GM19467 (cell line): ENCODE measurements at regions not wholly inside any gene's neighbourhood (a gene's known extent, or its start where the extent isn't known, plus 50 kb on each side); places are given as distances from the start of the nearest gene placed in this dataset.

Source experiments
- ATAC-seq: cut with Tn5 transposase; IDR thresholded peaks from one replicate; pipeline ENCODE4 v1.9.1; 2021; ENCODE audit warnings: mild to moderate bottlenecking, moderate library complexity; ENCODE audit not compliant: unreplicated experiment

DNA sequence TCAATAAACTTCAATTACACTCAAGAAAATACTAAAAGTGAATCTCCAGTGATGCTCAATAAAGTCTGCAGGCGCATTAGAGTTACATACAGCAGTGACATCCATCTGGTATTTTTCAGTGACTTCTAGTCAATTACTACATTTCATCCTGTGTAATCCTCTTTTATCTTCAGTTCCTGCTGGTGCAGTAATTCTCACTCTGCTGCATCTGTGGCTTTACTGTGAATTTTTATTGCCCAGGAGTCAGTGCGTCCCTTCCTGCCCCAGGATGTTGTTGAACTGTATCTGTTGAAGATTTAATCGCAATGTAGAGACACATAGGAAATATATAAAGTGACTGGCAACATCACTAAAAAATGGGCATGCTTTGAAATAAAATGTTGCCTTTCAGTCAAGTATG is 196.3 kb upstream of the TMTC4 start:
- no peak for ATAC-seq

DNA sequence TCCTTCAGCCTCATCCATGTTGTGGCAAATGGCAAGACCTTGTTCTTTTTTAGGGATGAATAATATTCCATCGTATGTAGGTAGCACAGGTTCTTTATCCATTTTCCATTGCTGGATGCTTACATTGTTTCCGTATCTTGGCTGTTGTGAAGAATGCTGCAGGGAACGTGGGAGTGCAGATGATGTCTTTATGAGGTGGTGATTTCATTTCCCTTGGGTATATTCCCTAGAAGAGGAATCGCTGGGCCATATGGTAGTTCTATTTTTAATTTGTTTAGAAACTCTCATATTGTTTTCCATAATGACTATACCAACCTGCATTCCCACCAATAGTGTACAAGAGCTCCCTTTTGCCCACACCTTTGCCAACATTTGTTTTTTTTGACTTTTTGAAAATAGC is 186.3 kb upstream of the TMTC4 start:
- ATAC-seq, result no peak

DNA sequence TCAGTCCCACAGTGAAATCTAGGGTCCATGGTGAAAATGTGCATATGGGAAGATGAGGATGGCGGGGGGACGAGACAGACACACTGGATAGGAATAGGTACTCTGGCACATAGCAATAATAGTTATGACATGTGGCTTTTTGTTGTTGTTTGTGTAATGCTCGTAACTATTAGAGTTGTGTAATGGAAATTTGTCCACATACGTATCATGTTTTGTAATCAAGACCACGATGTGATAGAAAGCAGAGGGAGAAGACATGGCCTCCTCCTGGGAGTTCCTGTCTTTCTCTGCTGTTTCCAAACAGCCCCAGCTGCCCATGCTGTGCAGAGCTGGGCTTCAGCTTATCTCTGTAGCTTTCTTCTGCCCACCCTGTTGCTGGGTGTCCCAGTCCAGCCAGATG is 185.3 kb upstream of the TMTC4 start:
- no peak for ATAC-seq

GRCh38 chr13:100855151-100855550 is 180.6 kb upstream of the TMTC4 start:
- no peak for ATAC-seq

- ATAC-seq, result no peak
These were observed 179.4 kb upstream of the TMTC4 start for GRCh38 chr13:100854006-100854405.

DNA sequence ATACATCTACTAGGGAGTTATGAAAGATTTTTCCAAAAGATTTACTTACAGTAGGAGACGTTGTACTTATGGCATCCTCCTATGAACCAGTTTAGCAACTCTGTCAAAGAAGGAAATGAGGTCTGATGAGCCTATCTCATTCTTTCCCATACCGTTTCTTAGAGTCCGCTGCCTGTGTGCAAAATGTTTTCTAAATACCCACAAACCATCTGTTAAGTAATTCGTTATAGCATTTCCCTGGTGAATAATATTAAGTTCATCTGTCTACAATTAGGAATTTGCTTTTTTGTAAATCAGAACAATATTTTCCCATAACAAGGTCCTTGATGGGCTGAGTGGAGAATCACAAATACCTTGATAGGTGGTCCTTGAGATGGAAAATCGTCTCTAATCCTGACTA is 178.8 kb upstream of the TMTC4 start:
- no peak for ATAC-seq

- ATAC-seq, result no peak
These were observed 177.6 kb upstream of the TMTC4 start for GRCh38 chr13:100852146-100852545.

DNA sequence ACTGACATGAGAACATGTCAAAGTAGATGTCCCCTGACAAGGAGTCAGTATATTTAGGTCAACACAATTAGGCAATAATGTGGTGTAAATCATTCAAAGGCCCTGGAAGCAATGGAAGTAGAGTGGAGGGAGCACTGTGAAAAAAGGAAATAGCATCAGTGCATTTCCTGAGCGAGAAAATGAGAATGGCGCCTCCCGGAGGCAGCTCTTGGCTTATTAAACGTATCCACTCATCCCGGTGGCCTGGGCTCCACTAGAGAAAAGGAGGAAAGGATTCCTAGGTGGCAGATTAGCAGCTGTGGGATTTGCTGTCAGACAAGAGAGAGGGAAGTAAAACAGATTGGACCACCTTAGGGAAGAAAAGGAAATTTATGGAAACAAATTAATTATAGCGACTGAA is 173.7 kb upstream of the TMTC4 start:
- no peak for ATAC-seq

- no peak for ATAC-seq
These were observed 170.6 kb upstream of the TMTC4 start for GRCh38 chr13:100845128-100845757.

DNA sequence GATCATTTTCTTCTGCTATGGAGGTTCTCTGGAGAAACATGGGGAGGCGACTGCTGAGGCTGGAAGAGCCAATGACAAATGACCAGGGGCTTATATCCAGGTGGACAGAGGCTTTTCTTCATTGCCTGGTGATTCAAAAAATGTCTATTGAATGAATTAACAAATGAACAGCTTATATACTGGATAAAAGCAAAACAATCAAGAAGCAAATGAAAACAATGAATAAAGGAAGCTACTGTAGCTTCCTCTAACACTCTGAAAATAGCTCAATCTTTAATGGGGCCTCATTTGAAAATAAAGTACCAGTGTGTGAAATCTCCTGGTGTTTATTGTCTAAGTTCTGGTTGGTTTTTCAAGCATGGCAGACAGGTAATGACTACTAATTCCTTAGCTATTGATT is 167.5 kb upstream of the TMTC4 start:
- ATAC-seq, result no peak

DNA sequence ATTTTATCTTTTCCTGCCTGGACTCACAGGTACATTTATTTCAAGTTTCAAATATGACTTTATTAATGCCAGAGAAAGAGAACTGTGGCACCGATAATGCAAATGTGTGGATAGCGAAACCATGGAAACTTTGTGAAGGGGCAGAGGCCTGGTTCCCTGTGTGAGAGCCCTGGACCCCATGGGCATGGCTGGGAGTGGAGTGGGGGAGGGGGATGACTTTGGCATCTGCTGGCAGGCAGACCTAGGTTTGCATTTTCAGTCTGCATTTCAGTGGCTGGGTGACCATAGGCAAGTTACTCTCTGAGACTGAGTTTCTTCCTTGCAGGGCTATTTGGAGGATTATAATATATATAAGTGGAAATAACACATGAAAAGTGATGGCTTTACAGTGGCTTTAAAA is 163.8 kb upstream of the TMTC4 start:
- ATAC-seq, result no peak

DNA sequence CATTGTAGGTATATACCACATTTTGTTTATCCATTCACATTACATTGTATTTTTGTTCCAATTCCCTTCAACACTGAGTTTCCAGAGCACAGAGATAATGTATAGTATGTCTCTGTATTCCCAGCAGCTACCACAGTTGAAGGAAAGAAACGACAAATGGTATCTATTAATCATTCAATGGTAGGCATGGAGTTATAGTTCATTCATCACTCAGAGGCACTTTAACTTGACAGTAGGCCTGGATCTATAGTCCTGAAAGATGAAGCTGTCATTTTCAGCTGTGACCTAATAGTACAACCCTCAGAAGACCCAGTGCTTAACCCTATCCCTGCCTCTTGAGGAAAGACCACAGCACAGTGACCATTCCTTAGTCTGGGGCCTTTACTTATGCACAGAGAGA is 163.0 kb upstream of the TMTC4 start:
- ATAC-seq, result no peak

GRCh38 chr13:100836711-100837110 is 162.1 kb upstream of the TMTC4 start:
- no peak for ATAC-seq

GRCh38 chr13:100835695-100836094 is 161.1 kb upstream of the TMTC4 start:
- ATAC-seq, result no peak

DNA sequence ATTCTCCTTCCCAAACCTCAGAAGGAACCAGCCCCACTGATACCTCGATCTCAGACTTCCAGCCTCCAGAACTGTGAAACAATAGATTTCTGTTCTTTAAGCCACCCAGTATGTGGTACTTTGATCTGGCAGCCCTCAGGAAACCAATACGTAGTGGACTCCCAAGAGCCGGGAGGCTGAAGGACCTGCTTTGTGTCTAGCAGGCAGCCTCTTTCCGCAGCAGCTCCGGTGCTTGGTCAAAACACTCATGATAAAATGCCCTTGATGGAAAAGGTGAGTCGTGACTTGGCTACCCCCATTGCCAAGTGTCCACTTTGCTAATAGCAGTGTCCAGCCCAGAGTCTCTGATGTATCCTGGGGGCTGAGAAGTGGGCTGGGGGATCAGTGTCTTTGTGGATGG is 158.8 kb upstream of the TMTC4 start:
- no peak for ATAC-seq

GRCh38 chr13:100828226-100828625 is 153.6 kb upstream of the TMTC4 start:
- no peak for ATAC-seq

- no peak for ATAC-seq
These were observed 153.0 kb upstream of the TMTC4 start for GRCh38 chr13:100827489-100828176.

GRCh38 chr13:100826441-100826840 is 151.8 kb upstream of the TMTC4 start:
- ATAC-seq, result no peak

- no peak for ATAC-seq
These were observed 151.0 kb upstream of the TMTC4 start for GRCh38 chr13:100825557-100825956.

GRCh38 chr13:100824366-100824765 is 149.8 kb upstream of the TMTC4 start:
- no peak for ATAC-seq

- no peak for ATAC-seq
These were observed 148.9 kb upstream of the TMTC4 start for GRCh38 chr13:100823448-100823847.

- no peak for ATAC-seq
These were observed 148.4 kb upstream of the TMTC4 start for GRCh38 chr13:100822871-100823443.

- no peak for ATAC-seq
These were observed 144.1 kb upstream of the TMTC4 start for GRCh38 chr13:100818711-100819110.
